Loucy (cell line): ENCODE measurements at regions not wholly inside any gene's neighbourhood (a gene's known extent, or its start where the extent isn't known, plus 50 kb on each side); places are given as distances from the start of the nearest gene placed in this dataset.

ENCODE experiments used
- CTCF ChIP-seq: fragments of 200-600 bp; sonication (generic); conservative IDR thresholded peaks from 2 replicates; pipeline ENCODE4 v1.5.1; 2014; ENCODE audit warnings: mild to moderate bottlenecking, antibody characterized with exemption, low read length
- EZH2phosphoT487 ChIP-seq: fragments of 200-600 bp; IDR thresholded peaks from 2 replicates; pipeline ENCODE4 v1.6.1; 2018; ENCODE audit warnings: antibody characterized with exemption, mild to moderate bottlenecking, moderate library complexity, borderline replicate concordance

- TF ChIP-seq CTCF (no peak), EZH2phosphoT487 (no peak)
Observed at GRCh38 chr10:64745565-64745964, 1224.4 kb downstream of the REEP3 start.
